ENCODE measurements at regions not wholly inside any gene's neighbourhood (a gene's known extent, or its start where the extent isn't known, plus 50 kb on each side); places are given as distances from the start of the nearest gene placed in this dataset.

DNA sequence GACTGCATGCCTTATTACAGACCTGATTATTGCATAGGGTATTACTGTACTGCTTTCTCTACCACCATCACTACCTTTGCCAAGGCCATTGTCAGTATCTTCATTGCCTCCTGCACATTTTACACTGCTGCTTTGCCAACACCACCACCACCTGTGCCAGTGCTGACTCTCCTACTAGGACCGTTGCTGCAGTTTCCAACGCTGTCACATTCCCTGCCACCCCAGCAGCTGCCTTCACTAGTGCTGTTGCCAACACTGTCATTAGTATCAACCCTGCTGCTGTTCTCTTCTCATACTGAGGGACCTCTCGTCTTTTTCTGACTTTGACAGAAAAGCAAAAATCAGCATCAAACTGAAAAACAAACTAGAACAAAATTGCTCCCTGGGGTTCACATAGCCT, 394.9 kb upstream of the B3GALT2 start:
- TF ChIP-seq, protein P1, sequence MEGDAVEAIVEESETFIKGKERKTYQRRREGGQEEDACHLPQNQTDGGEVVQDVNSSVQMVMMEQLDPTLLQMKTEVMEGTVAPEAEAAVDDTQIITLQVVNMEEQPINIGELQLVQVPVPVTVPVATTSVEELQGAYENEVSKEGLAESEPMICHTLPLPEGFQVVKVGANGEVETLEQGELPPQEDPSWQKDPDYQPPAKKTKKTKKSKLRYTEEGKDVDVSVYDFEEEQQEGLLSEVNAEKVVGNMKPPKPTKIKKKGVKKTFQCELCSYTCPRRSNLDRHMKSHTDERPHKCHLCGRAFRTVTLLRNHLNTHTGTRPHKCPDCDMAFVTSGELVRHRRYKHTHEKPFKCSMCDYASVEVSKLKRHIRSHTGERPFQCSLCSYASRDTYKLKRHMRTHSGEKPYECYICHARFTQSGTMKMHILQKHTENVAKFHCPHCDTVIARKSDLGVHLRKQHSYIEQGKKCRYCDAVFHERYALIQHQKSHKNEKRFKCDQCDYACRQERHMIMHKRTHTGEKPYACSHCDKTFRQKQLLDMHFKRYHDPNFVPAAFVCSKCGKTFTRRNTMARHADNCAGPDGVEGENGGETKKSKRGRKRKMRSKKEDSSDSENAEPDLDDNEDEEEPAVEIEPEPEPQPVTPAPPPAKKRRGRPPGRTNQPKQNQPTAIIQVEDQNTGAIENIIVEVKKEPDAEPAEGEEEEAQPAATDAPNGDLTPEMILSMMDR (IDR thresholded peaks at IDR 0.05; ENCODE audit: low read depth, low read length, poor library complexity, severe bottlenecking): no peak
- no peak for TF ChIP-seq EZH2phosphoT487 (IDR thresholded peaks at IDR 0.05; ENCODE audit: borderline replicate concordance, low read length)
